HEK293 (cell line): ENCODE measurements at regions not wholly inside any gene's neighbourhood (a gene's known extent, or its start where the extent isn't known, plus 50 kb on each side); places are given as distances from the start of the nearest gene placed in this dataset.
"Not testable (repeated sequence)": the region's sequence is repeated elsewhere in the genome, so short reads cannot be mapped to it uniquely, and the experiment has no call there.

ENCODE experiments used
- CTCF ChIP-seq: fragments of 450-650 bp; formaldehyde crosslinking; IDR thresholded peaks from 2 replicates; pipeline ENCODE4 v1.5.1; 2016; ENCODE audit warnings: missing biosample characterization, missing genetic modification characterization
- ELK4 ChIP-seq: IDR thresholded peaks from 2 replicates; pipeline ENCODE4 v1.6.1; 2011; ENCODE audit warnings: mild to moderate bottlenecking, low read depth, low read length, borderline replicate concordance
- PRDM6 ChIP-seq: fragments of 450-650 bp; formaldehyde crosslinking; IDR thresholded peaks from 2 replicates; pipeline ENCODE4 v1.5.1; 2017; ENCODE audit warnings: missing biosample characterization, missing genetic modification characterization
- WT1 ChIP-seq: fragments of 450-650 bp; formaldehyde crosslinking; IDR thresholded peaks from 2 replicates; pipeline ENCODE4 v1.5.1; 2016; ENCODE audit warnings: missing biosample characterization, missing genetic modification characterization
- ZNF18 ChIP-seq: fragments of 450-650 bp; formaldehyde crosslinking; IDR thresholded peaks from 2 replicates; pipeline ENCODE4 v1.5.1; 2016; ENCODE audit warnings: missing biosample characterization, missing genetic modification characterization
- ZNF239 ChIP-seq: fragments of 450-650 bp; formaldehyde crosslinking; IDR thresholded peaks from 2 replicates; pipeline ENCODE4 v1.5.1; 2016; ENCODE audit warnings: missing biosample characterization, missing genetic modification characterization

- not testable (repeated sequence) for TF ChIP-seq CTCF; ELK4; ZNF239 (tag by site-specific recombination); ZNF18 (tag by site-specific recombination); PRDM6 (tag by site-specific recombination); WT1 (tag by site-specific recombination)
Observed at GRCh38 chr5:142230949-142231348, 93.9 kb downstream of the SPRY4 start.
